Sigmoid colon (tissue), 6 donors: ENCODE measurements at regions not wholly inside any gene's neighbourhood (a gene's known extent, or its start where the extent isn't known, plus 50 kb on each side); places are given as distances from the start of the nearest gene placed in this dataset.

ENCODE experiments used
- DNase-seq: peaks from one replicate; pipeline ENCODE4 v3.0.0-alpha.2; 2019
- H3K27ac ChIP-seq, 4 donors: fragments of 200-600 bp; sonication (generic); one replicate each; pipeline ENCODE4 v1.5.1; 2016 to 2019; ENCODE audit warnings: mild to moderate bottlenecking in 1 of 4
- H3K27me3 ChIP-seq, 3 donors: fragments of 200-600 bp; sonication (generic); one replicate each; pipeline ENCODE4 v1.5.1; 2019; ENCODE audit warnings: mild to moderate bottlenecking in 1 of 3
- H3K36me3 ChIP-seq, 4 donors: fragments of 200-600 bp; sonication (generic); one replicate each; pipeline ENCODE4 v1.5.1; 2016 to 2019
- H3K4me1 ChIP-seq, 4 donors: fragments of 200-600 bp; sonication (generic); one replicate each; pipeline ENCODE4 v1.5.1; 2017 to 2019
- H3K4me3 ChIP-seq, 4 donors: fragments of 200-600 bp; sonication (generic); one replicate each; pipeline ENCODE4 v1.5.1; 2017 to 2019; ENCODE audit warnings: mild to moderate bottlenecking in 2 of 4, moderate library complexity in 1 of 4
- H3K9me3 ChIP-seq, 4 donors: fragments of 200-600 bp in 3 of 4; sonication (generic) in 3 of 4; one replicate each; pipeline versions ENCODE4 v1.5.1 to v1.6.1; 2013 to 2019
- EP300 ChIP-seq, 4 donors: sonication (generic); formaldehyde crosslinking; IDR thresholded peaks; one replicate each; pipeline ENCODE4 v1.6.1; 2017; ENCODE audit warnings: antibody characterized with exemption in 4 of 4
- POLR2A ChIP-seq, 2 donors: fragments of 450-650 bp; IDR thresholded peaks; one replicate each; pipeline ENCODE4 v1.6.1; 2016; ENCODE audit warnings: antibody characterized with exemption in 2 of 2, mild to moderate bottlenecking in 2 of 2, moderate library complexity in 2 of 2
- POLR2AphosphoS5 ChIP-seq, 4 donors: sonication (generic); formaldehyde crosslinking; IDR thresholded peaks; one replicate each; pipeline ENCODE4 v1.6.1; 2017; ENCODE audit warnings: antibody characterized with exemption in 4 of 4
- WGBS, 2 donors: extraction: QIAGEN DNeasy Blood & Tissue Kit; methylation state at CpG; one replicate each; pipeline ENCODE4 v1.1.7; 2013; 5-methylcytosine and 5-hydroxymethylcytosine counted together
- intact Hi-C: fragments of 100-400 bp; cut with DNase I; formaldehyde crosslinking; loops from one replicate; pipeline ENCODE4 v1.15.1; 2023
- TF ChIP-seq, protein P1 (sequence below), 4 experiments: fragments of 450-650 bp in 3 of 4; fragments of 200-600 bp in 1 of 4; IDR thresholded peaks; one replicate each; pipeline ENCODE4 v1.5.1; 2016 to 2019; ENCODE audit warnings: antibody characterized with exemption in 4 of 4, mild to moderate bottlenecking in 3 of 4, moderate library complexity in 2 of 4
- donor health status: healthy with polysubstance abuse.
- donor health status: healthy.

DNA sequence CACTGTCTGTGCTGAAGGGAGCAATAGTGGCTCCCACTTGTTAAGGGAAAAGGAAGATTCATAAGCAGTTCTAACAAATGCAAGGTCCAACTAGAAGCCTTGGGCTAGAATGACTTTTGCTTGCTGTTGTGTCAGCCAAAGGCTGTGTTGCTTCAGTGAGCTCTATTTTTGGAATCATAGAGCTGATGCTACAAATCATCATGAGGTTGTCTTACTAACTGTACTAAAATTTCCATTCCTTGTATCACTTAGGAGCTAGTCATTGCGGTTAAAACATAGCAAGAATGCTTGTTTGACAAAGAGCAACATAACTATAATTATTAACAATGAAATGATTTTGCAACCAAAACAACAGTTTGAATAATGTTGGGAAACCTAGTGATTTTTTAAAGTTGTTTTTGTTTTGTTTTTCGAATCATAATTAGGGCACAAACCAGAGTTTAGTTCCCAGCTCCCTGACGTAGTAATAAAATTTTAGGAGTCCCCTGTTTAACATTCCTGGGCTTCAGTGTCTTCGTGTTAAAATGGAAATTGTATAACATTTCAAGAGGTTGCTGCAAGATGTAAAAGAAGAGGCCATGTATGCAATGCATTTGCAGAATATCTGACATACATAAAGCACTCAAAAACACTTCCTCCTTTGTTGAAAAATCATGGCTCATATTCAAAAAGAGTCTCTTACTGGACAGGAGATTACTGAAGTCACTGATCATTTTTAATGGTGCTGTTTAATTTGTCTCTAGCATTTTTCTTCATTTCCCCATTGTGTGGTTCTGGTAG, 183.4 kb downstream of the MACC1 start:
- Histone ChIP-seq H3K27ac (peak overlapping the region in 3 of 4 donors; percentile 59 to 74 (median 64)), H3K9me3 (no peaks in the 10 kb centered on the region), H3K36me3 (no peaks in the 10 kb centered on the region), H3K27me3 (no peaks in the 10 kb centered on the region), H3K4me1 (peaks cover 0 to 44% (median 18%) of the 10 kb centered on the region in 4 donors), H3K4me3 (no peak overlapping the region)
- peak; percentile 77 to 86 (median 82) for TF ChIP-seq POLR2AphosphoS5 (IDR thresholded peaks at IDR 0.05)
- peak in 2 of 4 donors; percentile 42 to 71 for TF ChIP-seq EP300 (IDR thresholded peaks at IDR 0.05)
- no peak for TF ChIP-seq POLR2A (IDR thresholded peaks at IDR 0.05)
- TF ChIP-seq, protein P1, sequence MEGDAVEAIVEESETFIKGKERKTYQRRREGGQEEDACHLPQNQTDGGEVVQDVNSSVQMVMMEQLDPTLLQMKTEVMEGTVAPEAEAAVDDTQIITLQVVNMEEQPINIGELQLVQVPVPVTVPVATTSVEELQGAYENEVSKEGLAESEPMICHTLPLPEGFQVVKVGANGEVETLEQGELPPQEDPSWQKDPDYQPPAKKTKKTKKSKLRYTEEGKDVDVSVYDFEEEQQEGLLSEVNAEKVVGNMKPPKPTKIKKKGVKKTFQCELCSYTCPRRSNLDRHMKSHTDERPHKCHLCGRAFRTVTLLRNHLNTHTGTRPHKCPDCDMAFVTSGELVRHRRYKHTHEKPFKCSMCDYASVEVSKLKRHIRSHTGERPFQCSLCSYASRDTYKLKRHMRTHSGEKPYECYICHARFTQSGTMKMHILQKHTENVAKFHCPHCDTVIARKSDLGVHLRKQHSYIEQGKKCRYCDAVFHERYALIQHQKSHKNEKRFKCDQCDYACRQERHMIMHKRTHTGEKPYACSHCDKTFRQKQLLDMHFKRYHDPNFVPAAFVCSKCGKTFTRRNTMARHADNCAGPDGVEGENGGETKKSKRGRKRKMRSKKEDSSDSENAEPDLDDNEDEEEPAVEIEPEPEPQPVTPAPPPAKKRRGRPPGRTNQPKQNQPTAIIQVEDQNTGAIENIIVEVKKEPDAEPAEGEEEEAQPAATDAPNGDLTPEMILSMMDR (IDR thresholded peaks at IDR 0.05), result no peak
- peak; percentile 69 for DNase-seq
- 74 to 80% methylated on average over 4 of the region's 4 CpGs for WGBS, 2 donors
- intact Hi-C loops, result no loop called here

DNA sequence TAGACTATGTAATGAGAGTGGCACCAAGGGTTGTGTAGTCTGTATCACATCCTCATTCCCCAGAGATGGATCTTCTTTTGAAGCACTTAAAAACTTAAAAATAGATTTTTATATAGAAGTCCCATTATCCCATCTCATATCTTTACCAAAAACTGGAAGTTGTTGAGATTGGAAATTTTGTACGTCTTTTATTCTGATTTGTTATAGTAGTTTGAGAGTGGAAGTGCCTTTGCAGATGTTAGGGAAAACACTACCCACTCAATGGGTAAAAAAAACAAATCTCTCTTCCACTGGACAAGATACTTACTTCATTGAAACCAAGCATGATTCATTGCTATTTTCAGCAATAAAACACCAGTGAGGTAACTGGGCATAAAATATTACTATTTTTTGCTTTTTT, 184.4 kb downstream of the MACC1 start:
- Histone ChIP-seq H3K9me3 (no peaks in the 10 kb centered on the region), H3K4me1 (peaks cover 0 to 44% (median 18%) of the 10 kb centered on the region in 4 donors), H3K36me3 (no peaks in the 10 kb centered on the region), H3K27ac (peak overlapping the region in 3 of 4 donors; percentile 59 to 74 (median 64)), H3K27me3 (no peaks in the 10 kb centered on the region), H3K4me3 (no peak overlapping the region)
- 86 to 88% methylated on average over 1 of the region's 1 CpG for WGBS, 2 donors
- intact Hi-C loops, result no loop called here
- no peak for DNase-seq
- TF ChIP-seq, protein P1 (IDR thresholded peaks at IDR 0.05), result no peak
- no peak for TF ChIP-seq POLR2AphosphoS5 (IDR thresholded peaks at IDR 0.05)
- no peak for TF ChIP-seq EP300 (IDR thresholded peaks at IDR 0.05)
- TF ChIP-seq POLR2A (IDR thresholded peaks at IDR 0.05), result no peak

DNA sequence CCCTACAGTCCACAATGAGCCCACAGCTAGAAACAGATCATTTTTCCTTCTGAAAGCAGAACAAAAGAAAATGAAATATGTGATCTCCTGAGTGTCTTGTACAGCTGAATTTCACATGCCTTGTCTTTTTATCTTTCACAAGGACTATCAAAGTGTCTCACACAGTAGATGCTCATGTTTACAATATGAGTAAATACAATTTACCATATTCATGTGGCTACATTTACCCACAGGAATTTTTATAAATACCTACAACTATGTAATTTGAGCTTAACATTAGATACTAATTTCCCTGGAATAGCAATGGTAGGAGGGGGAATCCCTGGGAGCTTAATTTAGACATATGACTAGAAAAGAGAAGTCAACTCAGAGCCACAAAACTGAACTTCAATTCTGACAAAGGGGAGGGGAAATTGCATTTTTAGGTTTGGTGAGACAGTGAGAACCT, 186.2 kb downstream of the MACC1 start:
- intact Hi-C loops, result no loop called here
- TF ChIP-seq, protein P1 (IDR thresholded peaks at IDR 0.05), result no peak
- TF ChIP-seq POLR2AphosphoS5 (IDR thresholded peaks at IDR 0.05) (no peak), POLR2A (IDR thresholded peaks at IDR 0.05) (no peak), EP300 (IDR thresholded peaks at IDR 0.05) (no peak)
- no peaks in the 10 kb centered on the region for H3K27me3 ChIP-seq
- peaks cover 0 to 44% (median 18%) of the 10 kb centered on the region in 4 donors for H3K4me1 ChIP-seq
- H3K9me3 ChIP-seq, result no peaks in the 10 kb centered on the region
- no peak overlapping the region for H3K27ac ChIP-seq
- no peak overlapping the region for H3K4me3 ChIP-seq
- DNase-seq, result no peak
- H3K36me3 ChIP-seq, result no peaks in the 10 kb centered on the region

DNA sequence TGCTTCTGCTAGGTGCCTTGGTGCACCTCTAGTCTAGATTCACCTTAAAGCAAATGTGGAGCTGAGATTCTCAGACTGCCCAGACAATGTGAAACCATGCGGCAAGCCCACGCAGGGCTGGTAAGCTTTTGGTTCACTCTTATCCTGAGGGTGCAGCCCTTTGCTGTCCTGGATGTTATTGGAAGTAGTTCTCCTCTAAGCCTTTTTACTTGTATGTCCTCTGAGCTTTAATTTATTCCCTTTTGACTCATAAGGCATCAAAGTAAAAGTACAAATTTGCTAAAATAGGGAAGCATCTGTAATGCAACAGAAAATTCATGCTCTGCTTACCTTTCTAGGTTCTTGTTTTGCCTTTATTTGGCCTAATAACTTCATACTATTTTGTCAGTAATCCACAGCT, 186.8 kb downstream of the MACC1 start:
- Histone ChIP-seq H3K27me3 (no peaks in the 10 kb centered on the region), H3K9me3 (no peaks in the 10 kb centered on the region), H3K4me3 (no peak overlapping the region), H3K36me3 (no peaks in the 10 kb centered on the region), H3K27ac (no peak overlapping the region), H3K4me1 (peaks cover 0 to 44% (median 18%) of the 10 kb centered on the region in 4 donors)
- no peak for TF ChIP-seq POLR2A (IDR thresholded peaks at IDR 0.05)
- TF ChIP-seq, protein P1 (IDR thresholded peaks at IDR 0.05), result no peak
- no peak for DNase-seq
- intact Hi-C loops, result no loop called here
- 82 to 91% methylated on average over 2 of the region's 2 CpGs for WGBS, 2 donors
